ENCODE measurements at regions not wholly inside any gene's neighbourhood (a gene's known extent, or its start where the extent isn't known, plus 50 kb on each side); places are given as distances from the start of the nearest gene placed in this dataset.
A peak's percentile ranks its signal among the peaks of the same experiment; 100 is the strongest.

- Histone ChIP-seq H3K36me3 (no peaks in the 10 kb centered on the region), H3K27me3 (no peaks in the 10 kb centered on the region), H3K4me3 (no peak overlapping the region), H3K27ac (no peak overlapping the region), H3K9me3 (no peaks in the 10 kb centered on the region), H3K4me1 (no peaks in the 10 kb centered on the region)
- peak in 1 of 2 donors; percentile 37 for DNase-seq (ENCODE audit: extremely low spot score in 2 of 2)
- intact Hi-C loops (cut with DNase I) = no loop called here
- TF ChIP-seq POLR2A (IDR thresholded peaks at IDR 0.05) (no peak), CTCF (IDR thresholded peaks at IDR 0.05) (no peak), POLR2AphosphoS5 (IDR thresholded peaks at IDR 0.05; ENCODE audit: insufficient read depth in 1 of 2, low read depth in 1 of 2) (no peak)
Observed at GRCh38 chr20:24402188-24402587, 67.2 kb upstream of the SYNDIG1 start.

- no peaks in the 10 kb centered on the region for H3K4me1 ChIP-seq
- intact Hi-C loops (cut with DNase I) = no loop called here
- H3K9me3 ChIP-seq = no peaks in the 10 kb centered on the region
- peak in 1 of 2 donors; percentile 88 for DNase-seq (ENCODE audit: extremely low spot score in 2 of 2)
- no peaks in the 10 kb centered on the region for H3K36me3 ChIP-seq
- H3K4me3 ChIP-seq = no peak overlapping the region
- TF ChIP-seq CTCF (IDR thresholded peaks at IDR 0.05) (no peak), POLR2AphosphoS5 (IDR thresholded peaks at IDR 0.05; ENCODE audit: insufficient read depth in 1 of 2, low read depth in 1 of 2) (no peak), POLR2A (IDR thresholded peaks at IDR 0.05) (no peak)
- H3K27ac ChIP-seq = no peak overlapping the region
- H3K27me3 ChIP-seq = no peaks in the 10 kb centered on the region
Observed at GRCh38 chr20:24395151-24395550, 74.3 kb upstream of the SYNDIG1 start.

- no peak for TF ChIP-seq POLR2AphosphoS5 (IDR thresholded peaks at IDR 0.05; ENCODE audit: insufficient read depth in 1 of 2, low read depth in 1 of 2)
- TF ChIP-seq CTCF (IDR thresholded peaks at IDR 0.05) = no peak
- no peak for TF ChIP-seq POLR2A (IDR thresholded peaks at IDR 0.05)
- H3K36me3 ChIP-seq = no peaks in the 10 kb centered on the region
- H3K4me1 ChIP-seq = no peaks in the 10 kb centered on the region
- peak in 1 of 2 donors; percentile 91 for DNase-seq (ENCODE audit: extremely low spot score in 2 of 2)
- no peaks in the 10 kb centered on the region for H3K27me3 ChIP-seq
- no peak overlapping the region for H3K27ac ChIP-seq
- intact Hi-C loops (cut with DNase I) = no loop called here
- no peak overlapping the region for H3K4me3 ChIP-seq
- no peaks in the 10 kb centered on the region for H3K9me3 ChIP-seq
Observed at GRCh38 chr20:24393903-24394302, 75.5 kb upstream of the SYNDIG1 start.

GRCh38 chr20:24392612-24393011, 76.8 kb upstream of the SYNDIG1 start:
- Histone ChIP-seq H3K4me1 (no peaks in the 10 kb centered on the region), H3K4me3 (no peak overlapping the region)

GRCh38 chr20:24389686-24390085, 79.7 kb upstream of the SYNDIG1 start:
- intact Hi-C loops (cut with DNase I) = no loop called here
- Histone ChIP-seq H3K9me3 (no peaks in the 10 kb centered on the region), H3K27ac (no peak overlapping the region), H3K4me1 (no peaks in the 10 kb centered on the region), H3K27me3 (no peaks in the 10 kb centered on the region), H3K4me3 (no peak overlapping the region), H3K36me3 (no peaks in the 10 kb centered on the region)
- TF ChIP-seq POLR2A (IDR thresholded peaks at IDR 0.05) (no peak), CTCF (IDR thresholded peaks at IDR 0.05) (no peak), POLR2AphosphoS5 (IDR thresholded peaks at IDR 0.05; ENCODE audit: insufficient read depth in 1 of 2, low read depth in 1 of 2) (no peak)
- DNase-seq (ENCODE audit: extremely low spot score in 2 of 2) = peak in 1 of 2 donors; percentile 79

More at GRCh38 chr20:24392612-24393011, 76.8 kb upstream of the SYNDIG1 start:
- Histone ChIP-seq H3K27me3 (no peaks in the 10 kb centered on the region), H3K36me3 (no peaks in the 10 kb centered on the region), H3K9me3 (no peaks in the 10 kb centered on the region), H3K27ac (no peak overlapping the region)
- TF ChIP-seq POLR2A (IDR thresholded peaks at IDR 0.05) (no peak), CTCF (IDR thresholded peaks at IDR 0.05) (no peak), POLR2AphosphoS5 (IDR thresholded peaks at IDR 0.05; ENCODE audit: insufficient read depth in 1 of 2, low read depth in 1 of 2) (no peak)
- intact Hi-C loops (cut with DNase I) = no loop called here
- no peak for DNase-seq (ENCODE audit: extremely low spot score in 2 of 2)

Measured in vagina (tissue), 2 donors.